ENCODE measurements at regions not wholly inside any gene's neighbourhood (a gene's known extent, or its start where the extent isn't known, plus 50 kb on each side); places are given as distances from the start of the nearest gene placed in this dataset.

DNA sequence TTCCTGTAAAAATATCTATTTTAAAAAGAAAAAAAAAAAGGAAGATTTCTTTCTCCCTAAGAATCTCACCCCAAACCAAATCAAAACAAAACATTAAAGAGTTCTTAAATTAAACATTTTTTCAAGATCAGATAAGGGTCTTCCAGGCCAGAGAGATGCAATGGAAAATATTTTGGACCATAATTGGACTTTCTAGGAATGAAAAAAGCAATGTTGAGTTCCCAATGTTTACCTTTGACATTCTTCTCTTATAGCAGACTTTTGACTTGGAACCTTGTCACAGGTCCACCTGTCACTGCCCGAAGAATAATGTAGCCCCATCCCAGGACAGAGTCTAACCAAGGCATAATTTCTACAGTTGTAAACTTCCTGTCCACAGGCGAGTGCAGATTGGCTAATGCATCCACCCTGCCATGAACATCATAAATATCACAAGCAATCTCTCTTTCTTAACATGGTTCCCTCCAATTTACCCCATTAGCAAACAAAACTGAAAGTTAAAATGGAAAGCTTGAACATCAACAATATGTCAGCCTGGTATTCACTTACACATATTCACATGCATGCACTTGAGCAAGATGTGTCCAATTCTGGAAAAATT lies 121.7 kb upstream of the ZNF366 start:
- TF ChIP-seq, protein P1, sequence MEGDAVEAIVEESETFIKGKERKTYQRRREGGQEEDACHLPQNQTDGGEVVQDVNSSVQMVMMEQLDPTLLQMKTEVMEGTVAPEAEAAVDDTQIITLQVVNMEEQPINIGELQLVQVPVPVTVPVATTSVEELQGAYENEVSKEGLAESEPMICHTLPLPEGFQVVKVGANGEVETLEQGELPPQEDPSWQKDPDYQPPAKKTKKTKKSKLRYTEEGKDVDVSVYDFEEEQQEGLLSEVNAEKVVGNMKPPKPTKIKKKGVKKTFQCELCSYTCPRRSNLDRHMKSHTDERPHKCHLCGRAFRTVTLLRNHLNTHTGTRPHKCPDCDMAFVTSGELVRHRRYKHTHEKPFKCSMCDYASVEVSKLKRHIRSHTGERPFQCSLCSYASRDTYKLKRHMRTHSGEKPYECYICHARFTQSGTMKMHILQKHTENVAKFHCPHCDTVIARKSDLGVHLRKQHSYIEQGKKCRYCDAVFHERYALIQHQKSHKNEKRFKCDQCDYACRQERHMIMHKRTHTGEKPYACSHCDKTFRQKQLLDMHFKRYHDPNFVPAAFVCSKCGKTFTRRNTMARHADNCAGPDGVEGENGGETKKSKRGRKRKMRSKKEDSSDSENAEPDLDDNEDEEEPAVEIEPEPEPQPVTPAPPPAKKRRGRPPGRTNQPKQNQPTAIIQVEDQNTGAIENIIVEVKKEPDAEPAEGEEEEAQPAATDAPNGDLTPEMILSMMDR (IDR thresholded peaks at IDR 0.05): no peak
- TF ChIP-seq POLR2A (IDR thresholded peaks at IDR 0.05) (no peak), EP300 (IDR thresholded peaks at IDR 0.05) (no peak), POLR2AphosphoS5 (IDR thresholded peaks at IDR 0.05) (no peak)

Data from gastroesophageal sphincter (tissue), 3 donors.